ENCODE measurements at regions not wholly inside any gene's neighbourhood (a gene's known extent, or its start where the extent isn't known, plus 50 kb on each side); places are given as distances from the start of the nearest gene placed in this dataset.

- no peak for DNase-seq (ENCODE audit: insufficient read length, low spot score)
- no peak for FAIRE-seq
- no peak for TF ChIP-seq SPI1 (IDR thresholded peaks at IDR 0.05; ENCODE audit: low read depth, low read length)
These were observed 731.5 kb downstream of the XPNPEP1 start for GRCh38 chr10:109191823-109192222.

GRCh38 chr10:109191341-109191740 is 732.0 kb downstream of the XPNPEP1 start:
- TF ChIP-seq PAX5 (IDR thresholded peaks at IDR 0.05; ENCODE audit: insufficient read depth, low read length, severe bottlenecking) (no peak), TAF1 (IDR thresholded peaks at IDR 0.05; ENCODE audit: low read depth, low read length) (no peak), POLR2A (IDR thresholded peaks at IDR 0.05; ENCODE audit: low read depth, low read length) (no peak), SPI1 (IDR thresholded peaks at IDR 0.05; ENCODE audit: low read depth, low read length) (no peak), POLR2AphosphoS5 (IDR thresholded peaks at IDR 0.05; ENCODE audit: low read depth, low read length) (no peak), POU2F2 (IDR thresholded peaks at IDR 0.05; ENCODE audit: low read depth, low read length) (no peak)
- DNase-seq (ENCODE audit: insufficient read length, low spot score) (no peak), FAIRE-seq (no peak)

GRCh38 chr10:109187677-109188076 is 735.6 kb downstream of the XPNPEP1 start:
- TF ChIP-seq TAF1 (IDR thresholded peaks at IDR 0.05; ENCODE audit: low read depth, low read length) = no peak
- no peak for TF ChIP-seq SPI1 (IDR thresholded peaks at IDR 0.05; ENCODE audit: low read depth, low read length)
- TF ChIP-seq POLR2A (IDR thresholded peaks at IDR 0.05; ENCODE audit: low read depth, low read length) = no peak
- TF ChIP-seq POLR2AphosphoS5 (IDR thresholded peaks at IDR 0.05; ENCODE audit: low read depth, low read length) = no peak
- TF ChIP-seq PAX5 (IDR thresholded peaks at IDR 0.05; ENCODE audit: insufficient read depth, low read length, severe bottlenecking) = no peak
- TF ChIP-seq POU2F2 (IDR thresholded peaks at IDR 0.05; ENCODE audit: low read depth, low read length) = no peak
- no peak for DNase-seq (ENCODE audit: insufficient read length, low spot score)
- no peak for FAIRE-seq

- FAIRE-seq (no peak), DNase-seq (ENCODE audit: insufficient read length, low spot score) (no peak)
- no peak for TF ChIP-seq TAF1 (IDR thresholded peaks at IDR 0.05; ENCODE audit: low read depth, low read length)
- TF ChIP-seq POLR2AphosphoS5 (IDR thresholded peaks at IDR 0.05; ENCODE audit: low read depth, low read length) = no peak
- TF ChIP-seq SPI1 (IDR thresholded peaks at IDR 0.05; ENCODE audit: low read depth, low read length) = no peak
- TF ChIP-seq POU2F2 (IDR thresholded peaks at IDR 0.05; ENCODE audit: low read depth, low read length) = no peak
- no peak for TF ChIP-seq PAX5 (IDR thresholded peaks at IDR 0.05; ENCODE audit: insufficient read depth, low read length, severe bottlenecking)
- TF ChIP-seq POLR2A (IDR thresholded peaks at IDR 0.05; ENCODE audit: low read depth, low read length) = no peak
These were observed 739.9 kb downstream of the XPNPEP1 start for GRCh38 chr10:109183366-109183765.

GRCh38 chr10:109178591-109178990 is 744.7 kb downstream of the XPNPEP1 start:
- DNase-seq (ENCODE audit: insufficient read length, low spot score) (no peak), FAIRE-seq (no peak)
- TF ChIP-seq POLR2A (IDR thresholded peaks at IDR 0.05; ENCODE audit: low read depth, low read length) (no peak), POLR2AphosphoS5 (IDR thresholded peaks at IDR 0.05; ENCODE audit: low read depth, low read length) (no peak), POU2F2 (IDR thresholded peaks at IDR 0.05; ENCODE audit: low read depth, low read length) (no peak), PAX5 (IDR thresholded peaks at IDR 0.05; ENCODE audit: insufficient read depth, low read length, severe bottlenecking) (no peak), TAF1 (IDR thresholded peaks at IDR 0.05; ENCODE audit: low read depth, low read length) (no peak), SPI1 (IDR thresholded peaks at IDR 0.05; ENCODE audit: low read depth, low read length) (no peak)

- FAIRE-seq (no peak), DNase-seq (ENCODE audit: insufficient read length, low spot score) (no peak)
- TF ChIP-seq PAX5 (IDR thresholded peaks at IDR 0.05; ENCODE audit: insufficient read depth, low read length, severe bottlenecking) (no peak), POLR2AphosphoS5 (IDR thresholded peaks at IDR 0.05; ENCODE audit: low read depth, low read length) (no peak), POU2F2 (IDR thresholded peaks at IDR 0.05; ENCODE audit: low read depth, low read length) (no peak), SPI1 (IDR thresholded peaks at IDR 0.05; ENCODE audit: low read depth, low read length) (no peak), POLR2A (IDR thresholded peaks at IDR 0.05; ENCODE audit: low read depth, low read length) (no peak), TAF1 (IDR thresholded peaks at IDR 0.05; ENCODE audit: low read depth, low read length) (no peak)
These were observed 748.8 kb downstream of the XPNPEP1 start for GRCh38 chr10:109174526-109174925.

- FAIRE-seq (no peak), DNase-seq (ENCODE audit: insufficient read length, low spot score) (no peak)
- TF ChIP-seq PAX5 (IDR thresholded peaks at IDR 0.05; ENCODE audit: insufficient read depth, low read length, severe bottlenecking) = no peak
- no peak for TF ChIP-seq TAF1 (IDR thresholded peaks at IDR 0.05; ENCODE audit: low read depth, low read length)
- no peak for TF ChIP-seq POU2F2 (IDR thresholded peaks at IDR 0.05; ENCODE audit: low read depth, low read length)
- TF ChIP-seq POLR2A (IDR thresholded peaks at IDR 0.05; ENCODE audit: low read depth, low read length) = no peak
- TF ChIP-seq SPI1 (IDR thresholded peaks at IDR 0.05; ENCODE audit: low read depth, low read length) = no peak
- TF ChIP-seq POLR2AphosphoS5 (IDR thresholded peaks at IDR 0.05; ENCODE audit: low read depth, low read length) = no peak
These were observed 749.4 kb downstream of the XPNPEP1 start for GRCh38 chr10:109173937-109174336.

GRCh38 chr10:109173121-109173520 is 750.2 kb downstream of the XPNPEP1 start:
- DNase-seq (ENCODE audit: insufficient read length, low spot score) = no peak
- TF ChIP-seq TAF1 (IDR thresholded peaks at IDR 0.05; ENCODE audit: low read depth, low read length) = no peak
- TF ChIP-seq POU2F2 (IDR thresholded peaks at IDR 0.05; ENCODE audit: low read depth, low read length) = no peak
- TF ChIP-seq SPI1 (IDR thresholded peaks at IDR 0.05; ENCODE audit: low read depth, low read length) = no peak
- TF ChIP-seq PAX5 (IDR thresholded peaks at IDR 0.05; ENCODE audit: insufficient read depth, low read length, severe bottlenecking) = no peak
- no peak for TF ChIP-seq POLR2A (IDR thresholded peaks at IDR 0.05; ENCODE audit: low read depth, low read length)
- no peak for TF ChIP-seq POLR2AphosphoS5 (IDR thresholded peaks at IDR 0.05; ENCODE audit: low read depth, low read length)
- no peak for FAIRE-seq

GRCh38 chr10:109166935-109167334 is 756.4 kb downstream of the XPNPEP1 start:
- DNase-seq (ENCODE audit: insufficient read length, low spot score) = no peak
- no peak for TF ChIP-seq POLR2AphosphoS5 (IDR thresholded peaks at IDR 0.05; ENCODE audit: low read depth, low read length)
- TF ChIP-seq POLR2A (IDR thresholded peaks at IDR 0.05; ENCODE audit: low read depth, low read length) = no peak
- TF ChIP-seq SPI1 (IDR thresholded peaks at IDR 0.05; ENCODE audit: low read depth, low read length) = no peak
- no peak for TF ChIP-seq TAF1 (IDR thresholded peaks at IDR 0.05; ENCODE audit: low read depth, low read length)
- no peak for TF ChIP-seq PAX5 (IDR thresholded peaks at IDR 0.05; ENCODE audit: insufficient read depth, low read length, severe bottlenecking)
- no peak for TF ChIP-seq POU2F2 (IDR thresholded peaks at IDR 0.05; ENCODE audit: low read depth, low read length)
- FAIRE-seq = no peak

GRCh38 chr10:109159351-109159750 is 764.0 kb downstream of the XPNPEP1 start:
- FAIRE-seq = no peak
- DNase-seq (ENCODE audit: insufficient read length, low spot score) = no peak
- TF ChIP-seq POLR2AphosphoS5 (IDR thresholded peaks at IDR 0.05; ENCODE audit: low read depth, low read length) (no peak), SPI1 (IDR thresholded peaks at IDR 0.05; ENCODE audit: low read depth, low read length) (no peak), PAX5 (IDR thresholded peaks at IDR 0.05; ENCODE audit: insufficient read depth, low read length, severe bottlenecking) (no peak), POU2F2 (IDR thresholded peaks at IDR 0.05; ENCODE audit: low read depth, low read length) (no peak), TAF1 (IDR thresholded peaks at IDR 0.05; ENCODE audit: low read depth, low read length) (no peak), POLR2A (IDR thresholded peaks at IDR 0.05; ENCODE audit: low read depth, low read length) (no peak)
